Liver (tissue), 3 donors: ENCODE measurements at regions not wholly inside any gene's neighbourhood (a gene's known extent, or its start where the extent isn't known, plus 50 kb on each side); places are given as distances from the start of the nearest gene placed in this dataset.
"Not testable (repeated sequence)": the region's sequence is repeated elsewhere in the genome, so short reads cannot be mapped to it uniquely, and the experiment has no call there.

Experiments
- JUND ChIP-seq, 2 donors: IDR thresholded peaks; 2 replicates each; pipeline ENCODE4 v1.6.1; 2016; ENCODE audit warnings: antibody characterized with exemption in 2 of 2
- TF ChIP-seq, protein P1 (sequence below): fragments of 150-350 bp; IDR thresholded peaks from 2 replicates; pipeline ENCODE4 v1.5.1; 2017; ENCODE audit warnings: improper control_type of control experiment, low read depth, low read length; ENCODE audit not compliant: missing input control
- donor health status: healthy.
- donor health status: healthy.

DNA sequence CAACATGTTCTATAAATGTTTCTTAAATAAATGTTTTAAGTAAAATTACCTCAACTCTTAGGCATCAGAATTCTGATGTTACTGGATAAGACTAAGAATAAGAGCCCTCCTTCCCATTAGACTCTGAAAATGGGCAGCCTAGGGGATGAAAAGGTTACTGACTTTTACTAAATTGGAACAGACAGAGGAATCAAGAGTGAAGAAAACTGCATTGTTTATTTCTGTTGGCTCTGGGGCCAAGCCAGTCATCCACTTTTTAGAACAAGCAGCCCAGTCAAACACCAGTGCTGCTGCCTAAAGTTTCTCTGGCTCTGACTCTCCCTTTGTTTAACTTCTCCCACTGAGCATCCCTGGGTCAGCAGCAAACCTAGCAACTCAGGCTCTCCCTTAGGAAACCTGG, 731.0 kb downstream of the CDY1 start:
- TF ChIP-seq, protein P1, sequence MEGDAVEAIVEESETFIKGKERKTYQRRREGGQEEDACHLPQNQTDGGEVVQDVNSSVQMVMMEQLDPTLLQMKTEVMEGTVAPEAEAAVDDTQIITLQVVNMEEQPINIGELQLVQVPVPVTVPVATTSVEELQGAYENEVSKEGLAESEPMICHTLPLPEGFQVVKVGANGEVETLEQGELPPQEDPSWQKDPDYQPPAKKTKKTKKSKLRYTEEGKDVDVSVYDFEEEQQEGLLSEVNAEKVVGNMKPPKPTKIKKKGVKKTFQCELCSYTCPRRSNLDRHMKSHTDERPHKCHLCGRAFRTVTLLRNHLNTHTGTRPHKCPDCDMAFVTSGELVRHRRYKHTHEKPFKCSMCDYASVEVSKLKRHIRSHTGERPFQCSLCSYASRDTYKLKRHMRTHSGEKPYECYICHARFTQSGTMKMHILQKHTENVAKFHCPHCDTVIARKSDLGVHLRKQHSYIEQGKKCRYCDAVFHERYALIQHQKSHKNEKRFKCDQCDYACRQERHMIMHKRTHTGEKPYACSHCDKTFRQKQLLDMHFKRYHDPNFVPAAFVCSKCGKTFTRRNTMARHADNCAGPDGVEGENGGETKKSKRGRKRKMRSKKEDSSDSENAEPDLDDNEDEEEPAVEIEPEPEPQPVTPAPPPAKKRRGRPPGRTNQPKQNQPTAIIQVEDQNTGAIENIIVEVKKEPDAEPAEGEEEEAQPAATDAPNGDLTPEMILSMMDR: not testable (repeated sequence)
- not testable (repeated sequence) for TF ChIP-seq JUND (IDR thresholded peaks at IDR 0.05)
